ENCODE measurements at regions not wholly inside any gene's neighbourhood (a gene's known extent, or its start where the extent isn't known, plus 50 kb on each side); places are given as distances from the start of the nearest gene placed in this dataset.

DNA sequence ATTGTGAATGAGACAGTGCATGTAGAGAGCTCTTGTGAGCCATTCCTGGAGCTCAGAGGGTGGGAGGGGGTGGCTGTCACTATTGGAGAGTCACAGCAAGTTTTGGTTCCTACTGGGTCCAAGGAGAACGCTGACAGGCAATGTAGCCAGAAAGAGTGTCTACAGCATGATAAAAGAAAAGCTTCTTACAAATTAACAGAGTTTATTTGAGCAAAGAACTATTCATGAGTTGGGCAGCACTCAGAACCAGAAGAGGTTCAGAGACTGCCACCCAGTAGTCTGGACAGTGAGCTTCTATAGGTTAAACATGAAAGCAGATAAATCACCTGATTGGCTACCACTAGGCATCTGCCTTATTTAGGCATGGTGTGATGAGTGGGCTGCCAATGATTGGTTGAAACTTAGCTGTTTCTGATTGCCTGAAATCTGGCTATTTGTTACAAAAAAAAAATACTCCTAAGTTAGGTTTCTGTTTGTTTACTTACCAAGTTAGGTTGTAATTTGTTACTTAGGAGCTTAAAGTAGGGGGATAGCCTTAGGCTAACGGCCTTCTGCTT is 473.4 kb downstream of the PREX1 start:
- Histone ChIP-seq H3K36me3 (no peaks in the 10 kb centered on the region), H3K4me1 (no peaks in the 10 kb centered on the region), H3K9me3 (peaks cover 0 to 5% (median 0%) of the 10 kb centered on the region in 3 donors), H3K27ac (no peak overlapping the region), H3K27me3 (peaks cover 0 to 2% of the 10 kb centered on the region in 2 donors), H3K4me3 (no peak overlapping the region)
- intact Hi-C loops (cut with DNase I; ENCODE audit: low total_unique reads) = no loop called here
- TF ChIP-seq, protein P1, sequence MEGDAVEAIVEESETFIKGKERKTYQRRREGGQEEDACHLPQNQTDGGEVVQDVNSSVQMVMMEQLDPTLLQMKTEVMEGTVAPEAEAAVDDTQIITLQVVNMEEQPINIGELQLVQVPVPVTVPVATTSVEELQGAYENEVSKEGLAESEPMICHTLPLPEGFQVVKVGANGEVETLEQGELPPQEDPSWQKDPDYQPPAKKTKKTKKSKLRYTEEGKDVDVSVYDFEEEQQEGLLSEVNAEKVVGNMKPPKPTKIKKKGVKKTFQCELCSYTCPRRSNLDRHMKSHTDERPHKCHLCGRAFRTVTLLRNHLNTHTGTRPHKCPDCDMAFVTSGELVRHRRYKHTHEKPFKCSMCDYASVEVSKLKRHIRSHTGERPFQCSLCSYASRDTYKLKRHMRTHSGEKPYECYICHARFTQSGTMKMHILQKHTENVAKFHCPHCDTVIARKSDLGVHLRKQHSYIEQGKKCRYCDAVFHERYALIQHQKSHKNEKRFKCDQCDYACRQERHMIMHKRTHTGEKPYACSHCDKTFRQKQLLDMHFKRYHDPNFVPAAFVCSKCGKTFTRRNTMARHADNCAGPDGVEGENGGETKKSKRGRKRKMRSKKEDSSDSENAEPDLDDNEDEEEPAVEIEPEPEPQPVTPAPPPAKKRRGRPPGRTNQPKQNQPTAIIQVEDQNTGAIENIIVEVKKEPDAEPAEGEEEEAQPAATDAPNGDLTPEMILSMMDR (IDR thresholded peaks at IDR 0.05) = no peak
- DNase-seq = no peak

GRCh38 chr20:48352628-48353027 is 475.2 kb downstream of the PREX1 start:
- H3K27ac ChIP-seq = no peak overlapping the region
- H3K36me3 ChIP-seq = no peaks in the 10 kb centered on the region
- intact Hi-C loops (cut with DNase I; ENCODE audit: low total_unique reads) = no loop called here
- H3K27me3 ChIP-seq = peaks cover 0 to 2% of the 10 kb centered on the region in 2 donors
- H3K4me1 ChIP-seq = no peaks in the 10 kb centered on the region
- H3K4me3 ChIP-seq = no peak overlapping the region
- no peak for DNase-seq
- H3K9me3 ChIP-seq = peaks cover 0 to 5% (median 0%) of the 10 kb centered on the region in 3 donors
- TF ChIP-seq, protein P1 (IDR thresholded peaks at IDR 0.05) = no peak

GRCh38 chr20:48352042-48352441 is 475.8 kb downstream of the PREX1 start:
- Histone ChIP-seq H3K9me3 (peaks cover 0 to 5% (median 0%) of the 10 kb centered on the region in 3 donors), H3K27ac (no peak overlapping the region), H3K4me3 (no peak overlapping the region), H3K36me3 (no peaks in the 10 kb centered on the region), H3K27me3 (peaks cover 0 to 2% of the 10 kb centered on the region in 2 donors), H3K4me1 (no peaks in the 10 kb centered on the region)
- intact Hi-C loops (cut with DNase I; ENCODE audit: low total_unique reads) = no loop called here
- DNase-seq = no peak
- TF ChIP-seq, protein P1 (IDR thresholded peaks at IDR 0.05) = no peak

- TF ChIP-seq, protein P1 (IDR thresholded peaks at IDR 0.05) = no peak
- peaks cover 0 to 5% (median 0%) of the 10 kb centered on the region in 3 donors for H3K9me3 ChIP-seq
- no peak overlapping the region for H3K27ac ChIP-seq
- no peak for DNase-seq
- no peak overlapping the region for H3K4me3 ChIP-seq
- intact Hi-C loops (cut with DNase I; ENCODE audit: low total_unique reads) = no loop called here
- H3K36me3 ChIP-seq = no peaks in the 10 kb centered on the region
- H3K4me1 ChIP-seq = no peaks in the 10 kb centered on the region
- H3K27me3 ChIP-seq = peaks cover 0 to 2% of the 10 kb centered on the region in 2 donors
These were observed 477.3 kb downstream of the PREX1 start for GRCh38 chr20:48350313-48350988.

- TF ChIP-seq, protein P1 (IDR thresholded peaks at IDR 0.05) = no peak
- Histone ChIP-seq H3K36me3 (no peaks in the 10 kb centered on the region), H3K27ac (no peak overlapping the region), H3K27me3 (peaks cover 0 to 2% of the 10 kb centered on the region in 2 donors), H3K4me1 (no peaks in the 10 kb centered on the region), H3K9me3 (peaks cover 0 to 5% (median 0%) of the 10 kb centered on the region in 3 donors), H3K4me3 (no peak overlapping the region)
- no peak for DNase-seq
- intact Hi-C loops (cut with DNase I; ENCODE audit: low total_unique reads) = no loop called here
These were observed 478.1 kb downstream of the PREX1 start for GRCh38 chr20:48349656-48350055.
